Smooth muscle cell (in vitro differentiated cells): ENCODE measurements at regions not wholly inside any gene's neighbourhood (a gene's known extent, or its start where the extent isn't known, plus 50 kb on each side); places are given as distances from the start of the nearest gene placed in this dataset.

Experiments
- DNase-seq: peaks from one replicate; lab custom pipeline; 2025; ENCODE audit not compliant: unreplicated experiment; lab: John Stamatoyannopoulos, UW
- H2AFZ ChIP-seq: fragments of 200-600 bp; sonication (generic); 2 replicates; pipeline ENCODE4 v1.6.0; 2016; ENCODE audit warnings: antibody characterized with exemption, low read depth, mild to moderate bottlenecking
- H3F3A ChIP-seq: fragments of 200-600 bp; sonication (generic); 2 replicates; pipeline ENCODE4 v1.6.0; 2017; ENCODE audit warnings: antibody characterized with exemption, low read depth
- H3K27ac ChIP-seq: fragments of 200-600 bp; sonication (generic); 2 replicates; pipeline ENCODE4 v1.5.1; 2016; ENCODE audit warnings: low read depth, mild to moderate bottlenecking
- H3K27me3 ChIP-seq: fragments of 200-600 bp; sonication (generic); 2 replicates; pipeline ENCODE4 v1.6.1; 2016; ENCODE audit warnings: low read depth, mild to moderate bottlenecking
- H3K36me3 ChIP-seq: fragments of 200-600 bp; sonication (generic); 2 replicates; pipeline ENCODE4 v1.5.1; 2016; ENCODE audit warnings: low read depth
- H3K4me1 ChIP-seq: fragments of 200-600 bp; sonication (generic); 2 replicates; pipeline ENCODE4 v1.5.1; 2016; ENCODE audit warnings: low read depth
- H3K4me2 ChIP-seq: fragments of 200-600 bp; sonication (generic); 2 replicates; pipeline ENCODE4 v1.6.0; 2016; ENCODE audit warnings: mild to moderate bottlenecking
- H3K4me3 ChIP-seq: fragments of 200-600 bp; sonication (generic); 2 replicates; pipeline ENCODE4 v1.5.1; 2016; ENCODE audit warnings: mild to moderate bottlenecking
- H3K79me2 ChIP-seq: fragments of 200-600 bp; sonication (generic); 2 replicates; pipeline ENCODE4 v1.6.0; 2016; ENCODE audit warnings: low read depth, mild to moderate bottlenecking
- H3K9ac ChIP-seq: fragments of 200-600 bp; sonication (generic); 2 replicates; pipeline ENCODE4 v1.6.0; 2016; ENCODE audit warnings: low read depth
- H3K9me3 ChIP-seq: fragments of 200-600 bp; sonication (generic); replicated peaks from 2 replicates; pipeline ENCODE4 v1.5.1; 2016; ENCODE audit warnings: low read depth
- H4K20me1 ChIP-seq: fragments of 200-600 bp; sonication (generic); 2 replicates; pipeline ENCODE4 v1.6.0; 2016; ENCODE audit warnings: low read depth
- WGBS: methylation state at CpG from one replicate; pipeline ENCODE4 v1.1.7; 2016; ENCODE audit warnings: low lambda C conversion rate; 5-methylcytosine and 5-hydroxymethylcytosine counted together
- TF ChIP-seq, protein P1 (sequence below): fragments of 200-600 bp; sonication (generic); IDR thresholded peaks from 2 replicates; pipeline ENCODE4 v1.5.1; 2017; ENCODE audit warnings: borderline replicate concordance, mild to moderate bottlenecking, antibody characterized with exemption; ENCODE audit not compliant: insufficient read depth, poor library complexity, severe bottlenecking

DNA sequence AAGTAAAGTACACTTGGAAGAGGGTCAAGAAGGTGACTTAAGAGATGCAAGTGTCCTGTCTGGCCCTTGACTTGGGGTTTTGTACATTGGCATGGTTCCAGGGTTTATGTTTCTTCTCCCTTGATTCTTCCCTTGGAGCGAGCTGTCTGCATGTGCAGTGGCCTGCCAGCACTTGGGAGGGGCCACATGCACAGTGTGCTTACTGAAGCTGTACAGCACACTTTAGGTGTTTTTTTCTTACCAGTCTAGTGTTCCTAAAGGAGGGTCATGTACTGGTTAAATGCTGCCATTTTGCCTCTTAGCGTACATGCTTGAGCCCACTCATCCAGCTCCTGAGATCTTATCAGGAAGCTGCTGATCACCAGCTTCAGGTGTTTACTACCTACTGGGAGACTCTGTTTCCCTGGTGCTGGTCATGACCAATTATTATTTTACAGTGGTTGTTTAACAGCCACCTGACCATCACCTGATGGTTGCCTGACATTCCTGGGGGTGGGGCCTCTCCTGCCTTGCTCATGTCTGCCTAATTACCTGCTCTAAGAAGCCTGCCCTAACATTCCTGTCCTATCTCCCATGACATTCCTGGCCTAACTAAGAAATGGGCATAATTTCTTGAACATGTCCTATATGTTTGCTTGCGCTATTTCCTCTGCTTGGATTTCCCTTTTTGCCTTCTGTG is 182.9 kb downstream of the MCHR2 start:
- DNase-seq = no peak
- Histone ChIP-seq H2AFZ (no peak overlapping the region), H4K20me1 (no peaks in the 10 kb centered on the region), H3K36me3 (no peaks in the 10 kb centered on the region), H3K4me2 (no peak overlapping the region), H3K4me1 (no peaks in the 10 kb centered on the region), H3K9ac (no peak overlapping the region), H3K79me2 (no peaks in the 10 kb centered on the region), H3K4me3 (no peak overlapping the region), H3K27me3 (peaks cover 10% of the 10 kb centered on the region), H3K9me3 (no peaks in the 10 kb centered on the region), H3F3A (no peaks in the 10 kb centered on the region), H3K27ac (no peak overlapping the region)
- TF ChIP-seq, protein P1, sequence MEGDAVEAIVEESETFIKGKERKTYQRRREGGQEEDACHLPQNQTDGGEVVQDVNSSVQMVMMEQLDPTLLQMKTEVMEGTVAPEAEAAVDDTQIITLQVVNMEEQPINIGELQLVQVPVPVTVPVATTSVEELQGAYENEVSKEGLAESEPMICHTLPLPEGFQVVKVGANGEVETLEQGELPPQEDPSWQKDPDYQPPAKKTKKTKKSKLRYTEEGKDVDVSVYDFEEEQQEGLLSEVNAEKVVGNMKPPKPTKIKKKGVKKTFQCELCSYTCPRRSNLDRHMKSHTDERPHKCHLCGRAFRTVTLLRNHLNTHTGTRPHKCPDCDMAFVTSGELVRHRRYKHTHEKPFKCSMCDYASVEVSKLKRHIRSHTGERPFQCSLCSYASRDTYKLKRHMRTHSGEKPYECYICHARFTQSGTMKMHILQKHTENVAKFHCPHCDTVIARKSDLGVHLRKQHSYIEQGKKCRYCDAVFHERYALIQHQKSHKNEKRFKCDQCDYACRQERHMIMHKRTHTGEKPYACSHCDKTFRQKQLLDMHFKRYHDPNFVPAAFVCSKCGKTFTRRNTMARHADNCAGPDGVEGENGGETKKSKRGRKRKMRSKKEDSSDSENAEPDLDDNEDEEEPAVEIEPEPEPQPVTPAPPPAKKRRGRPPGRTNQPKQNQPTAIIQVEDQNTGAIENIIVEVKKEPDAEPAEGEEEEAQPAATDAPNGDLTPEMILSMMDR = no peak
- WGBS = 79% methylated on average over 3 of the region's 3 CpGs

DNA sequence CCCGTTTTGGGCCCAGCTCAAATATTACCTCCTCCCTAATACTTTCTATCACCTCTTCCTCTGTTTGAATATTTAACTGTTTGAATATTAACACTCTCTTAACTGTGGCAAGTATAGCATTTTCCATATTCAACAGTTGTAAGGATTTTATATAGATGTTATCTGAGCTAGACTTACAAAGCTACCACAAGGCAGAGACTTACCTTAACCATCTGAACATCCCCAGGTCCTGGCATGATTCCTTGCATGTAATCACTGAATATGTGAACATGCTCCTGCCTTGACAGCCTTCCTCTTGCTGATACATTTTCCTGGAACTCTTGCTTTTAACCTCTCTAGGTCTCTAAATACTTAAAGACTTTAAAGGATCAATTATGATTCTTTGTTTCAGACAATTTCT is 182.4 kb downstream of the MCHR2 start:
- no peak overlapping the region for H3K4me3 ChIP-seq
- H3K9ac ChIP-seq = no peak overlapping the region
- H2AFZ ChIP-seq = no peak overlapping the region
- peaks cover 7% of the 10 kb centered on the region for H3K27me3 ChIP-seq
- no peaks in the 10 kb centered on the region for H3K4me1 ChIP-seq
- H3K4me2 ChIP-seq = no peak overlapping the region
- no peaks in the 10 kb centered on the region for H3K36me3 ChIP-seq
- H3K9me3 ChIP-seq = no peaks in the 10 kb centered on the region
- H3F3A ChIP-seq = no peaks in the 10 kb centered on the region
- 86% methylated on average over 1 of the region's 1 CpG for WGBS
- H3K27ac ChIP-seq = no peak overlapping the region
- no peak for DNase-seq
- TF ChIP-seq, protein P1 = no peak
- no peaks in the 10 kb centered on the region for H3K79me2 ChIP-seq
- no peaks in the 10 kb centered on the region for H4K20me1 ChIP-seq

DNA sequence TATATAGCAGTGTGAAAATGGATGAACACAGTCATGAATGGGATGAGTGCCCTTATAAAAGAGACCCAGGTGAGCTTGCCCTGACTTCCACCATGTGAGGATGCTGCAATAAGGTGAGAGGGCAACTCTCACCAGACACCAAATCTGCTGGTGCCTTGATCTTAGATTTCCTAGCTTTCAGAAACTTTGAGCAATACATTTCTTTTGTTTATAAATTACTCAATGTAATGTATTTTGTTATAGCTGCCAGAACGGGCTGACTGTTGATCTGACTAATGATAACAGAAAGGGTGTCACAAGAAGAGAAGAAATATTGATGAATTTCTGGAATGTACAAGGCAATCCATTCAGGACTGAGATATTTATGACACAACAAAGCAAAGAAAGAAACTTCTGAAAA is 180.5 kb downstream of the MCHR2 start:
- Histone ChIP-seq H3F3A (no peaks in the 10 kb centered on the region), H4K20me1 (no peaks in the 10 kb centered on the region), H3K9ac (no peak overlapping the region), H3K27ac (no peak overlapping the region), H3K9me3 (no peaks in the 10 kb centered on the region), H3K4me2 (no peak overlapping the region), H3K79me2 (no peaks in the 10 kb centered on the region), H3K27me3 (no peaks in the 10 kb centered on the region), H3K36me3 (no peaks in the 10 kb centered on the region), H3K4me1 (no peaks in the 10 kb centered on the region), H2AFZ (no peak overlapping the region), H3K4me3 (no peak overlapping the region)
- TF ChIP-seq, protein P1 = no peak
- DNase-seq = no peak
- 76% methylated on average over 1 of the region's 1 CpG for WGBS
